SK-N-SH (cell line): ENCODE measurements at regions not wholly inside any gene's neighbourhood (a gene's known extent, or its start where the extent isn't known, plus 50 kb on each side); places are given as distances from the start of the nearest gene placed in this dataset.

Source experiments
- CTCF ChIA-PET: fragments of 300-600, 350-600 bp; formaldehyde crosslinking; extraction: SDS; loops from one replicate; lab custom pipeline; 2021; lab: Yijun Ruan, JAX
- POLR2A ChIA-PET: fragments of 350-600 bp; sonication (Branson Sonifier 250); formaldehyde crosslinking; extraction: SDS; loops from one replicate; lab custom pipeline; 2020; ENCODE audit warnings: antibody characterized with exemption, inconsistent platforms; lab: Yijun Ruan, JAX
- DNase-seq: peaks from one replicate; pipeline ENCODE4 v3.0.0; 2012
- H2AFZ ChIP-seq: fragments of 200-600 bp; sonication (generic); 2 replicates; pipeline ENCODE4 v1.8.1; 2016; ENCODE audit warnings: antibody characterized with exemption, mild to moderate bottlenecking, low read depth
- H3F3A ChIP-seq: fragments of 200-600 bp; sonication (generic); replicated peaks from 2 replicates; pipeline ENCODE3; 2016; ENCODE audit warnings: antibody characterized with exemption, mild to moderate bottlenecking; ENCODE audit not compliant: insufficient read depth
- H3K27ac ChIP-seq, 2 experiments: fragments of 200-500 bp in 1 of 2; fragments of 200-600 bp in 1 of 2; sonication (Bioruptor generic) in 1 of 2; sonication (generic), shearing (Covaris generic) in 1 of 2; 2 replicates each; pipeline versions ENCODE4 v1.5.1 to v1.6.1; 2014 to 2016; ENCODE audit warnings: low read depth in 2 of 2, inconsistent platforms in 1 of 2, low read length in 1 of 2, mild to moderate bottlenecking in 1 of 2, mixed read lengths in 1 of 2
- H3K27me3 ChIP-seq: fragments of 200-600 bp; sonication (generic), shearing (Covaris generic); 2 replicates; pipeline ENCODE4 v1.6.1; 2016; ENCODE audit warnings: mixed run types; ENCODE audit not compliant: insufficient read depth
- H3K36me3 ChIP-seq, 2 experiments: fragments of 200-500 bp in 1 of 2; fragments of 200-600 bp in 1 of 2; sonication (Bioruptor generic) in 1 of 2; sonication (generic) in 1 of 2; replicated peaks in 1 of 2; 2 replicates each; pipeline versions ENCODE3 to v1.5.1; 2014 to 2016; ENCODE audit warnings: low read length in 1 of 2, mild to moderate bottlenecking in 1 of 2; ENCODE audit not compliant: insufficient read depth in 2 of 2, control insufficient read depth in 1 of 2
- H3K4me1 ChIP-seq, 2 experiments: fragments of 200-500 bp in 1 of 2; fragments of 200-600 bp in 1 of 2; sonication (Bioruptor generic) in 1 of 2; sonication (generic), shearing (Covaris generic) in 1 of 2; 2 replicates each; pipeline versions ENCODE4 v1.5.1 to v1.6.1; 2014 to 2016; ENCODE audit warnings: low read depth in 1 of 2, low read length in 1 of 2, mixed run types in 1 of 2; ENCODE audit not compliant: insufficient read depth in 2 of 2, control insufficient read depth in 1 of 2
- H3K4me2 ChIP-seq: fragments of 200-600 bp; sonication (generic), shearing (Covaris generic); 2 replicates; pipeline ENCODE4 v1.6.1; 2017; ENCODE audit warnings: mixed run types
- H3K4me3 ChIP-seq, 2 experiments: fragments of 200-500 bp in 1 of 2; fragments of 200-600 bp in 1 of 2; sonication (Bioruptor generic) in 1 of 2; sonication (generic), shearing (Covaris generic) in 1 of 2; 2 replicates each; pipeline versions ENCODE4 v1.5.1 to v1.8.1; 2014 to 2016; ENCODE audit warnings: low read depth in 2 of 2, inconsistent platforms in 1 of 2, low read length in 1 of 2, mild to moderate bottlenecking in 1 of 2, mixed read lengths in 1 of 2, moderate library complexity in 1 of 2
- H3K79me2 ChIP-seq: fragments of 200-600 bp; sonication (generic); 2 replicates; pipeline ENCODE4 v1.8.1; 2017; ENCODE audit warnings: mild to moderate bottlenecking; ENCODE audit not compliant: insufficient read depth
- H3K9ac ChIP-seq: fragments of 200-600 bp; sonication (generic); 2 replicates; pipeline ENCODE4 v1.6.1; 2017; ENCODE audit warnings: mixed run types
- H3K9me2 ChIP-seq: fragments of 200-600 bp; sonication (generic); 2 replicates; pipeline ENCODE4 v1.6.1; 2017; ENCODE audit warnings: mixed run types
- H3K9me3 ChIP-seq: fragments of 200-600 bp; sonication (generic); 2 replicates; pipeline ENCODE4 v1.6.1; 2017; ENCODE audit warnings: mixed run types, mild to moderate bottlenecking, moderate library complexity
- H4K20me1 ChIP-seq: fragments of 200-600 bp; sonication (generic); 2 replicates; pipeline ENCODE4 v1.6.1; 2017; ENCODE audit warnings: mild to moderate bottlenecking, mixed run types; ENCODE audit not compliant: insufficient read depth
- CHD2 ChIP-seq: fragments of 150-350 bp; IDR thresholded peaks from 2 replicates; pipeline ENCODE4 v1.6.1; 2018; ENCODE audit warnings: low read length; ENCODE audit not compliant: partially characterized antibody
- ELF1 ChIP-seq: IDR thresholded peaks from 2 replicates; pipeline ENCODE4 v1.4.0; 2012
- EP300 ChIP-seq, 2 experiments: IDR thresholded peaks; 2 replicates each; pipeline versions ENCODE4 v1.4.0 to v1.6.1; 2012; ENCODE audit warnings: borderline replicate concordance in 1 of 2, low read depth in 1 of 2, low read length in 1 of 2
- EZH2phosphoT487 ChIP-seq: fragments of 200-600 bp; sonication (generic); IDR thresholded peaks from 2 replicates; pipeline ENCODE4 v1.6.1; 2017; ENCODE audit warnings: low read depth, mixed run types, mild to moderate bottlenecking, antibody characterized with exemption, moderate library complexity, borderline replicate concordance
- FOXJ3 ChIP-seq: sonication (generic); formaldehyde crosslinking; IDR thresholded peaks from 2 replicates; pipeline ENCODE4 v1.5.1; 2020; ENCODE audit warnings: mild to moderate bottlenecking, missing genetic modification reagents
- FOXM1 ChIP-seq: IDR thresholded peaks from 2 replicates; pipeline ENCODE4 v1.4.0; 2012; ENCODE audit warnings: low read depth, mild to moderate bottlenecking
- GABPA ChIP-seq: IDR thresholded peaks from 2 replicates; pipeline ENCODE4 v1.4.0; 2012; ENCODE audit warnings: low read depth, mild to moderate bottlenecking
- MXI1 ChIP-seq: IDR thresholded peaks from 2 replicates; pipeline ENCODE4 v1.6.1; 2012; ENCODE audit warnings: mild to moderate bottlenecking, low read depth, low read length, improper control_type of control experiment
- NRF1 ChIP-seq: IDR thresholded peaks from 2 replicates; pipeline ENCODE4 v1.6.1; 2012; ENCODE audit warnings: low read depth, mild to moderate bottlenecking, low read length
- POLR2AphosphoS5 ChIP-seq: IDR thresholded peaks from 2 replicates; pipeline ENCODE4 v1.6.1; 2012; ENCODE audit warnings: low read depth, low read length
- RAD21 ChIP-seq: IDR thresholded peaks from 2 replicates; pipeline ENCODE4 v1.6.1; 2012; ENCODE audit warnings: mild to moderate bottlenecking, low read length
- RCOR1 ChIP-seq: fragments of 150-350 bp; IDR thresholded peaks from 2 replicates; pipeline ENCODE4 v1.6.1; 2017; ENCODE audit warnings: antibody characterized with exemption, low read length
- RXRA ChIP-seq: IDR thresholded peaks from 2 replicates; pipeline ENCODE4 v1.4.0; 2012; ENCODE audit warnings: low read depth, mild to moderate bottlenecking, borderline replicate concordance
- SMC3 ChIP-seq: IDR thresholded peaks from 2 replicates; pipeline ENCODE4 v1.6.1; 2012; ENCODE audit warnings: low read depth, low read length, improper control_type of control experiment
- WGBS: methylation state at CpG from one replicate; pipeline ENCODE4 v1.1.6; 2017; ENCODE audit warnings: low lambda C conversion rate; 5-methylcytosine and 5-hydroxymethylcytosine counted together
- TF ChIP-seq, protein P1 (sequence below): IDR thresholded peaks from 2 replicates; pipeline ENCODE4 v1.4.0; 2012; ENCODE audit warnings: low read depth, borderline replicate concordance
- TF ChIP-seq, protein P2 (sequence below): fragments of 150-350 bp; IDR thresholded peaks from 2 replicates; pipeline ENCODE4 v1.6.1; 2017; ENCODE audit warnings: antibody characterized with exemption, low read length, low read depth, borderline replicate concordance
- TF ChIP-seq, protein P3 (sequence below): fragments of 150-350 bp; IDR thresholded peaks from 2 replicates; pipeline ENCODE4 v1.6.1; 2016; ENCODE audit warnings: mild to moderate bottlenecking, low read depth, low read length
- TF ChIP-seq, protein P4 (sequence below): IDR thresholded peaks from 2 replicates; pipeline ENCODE4; 2012

DNA sequence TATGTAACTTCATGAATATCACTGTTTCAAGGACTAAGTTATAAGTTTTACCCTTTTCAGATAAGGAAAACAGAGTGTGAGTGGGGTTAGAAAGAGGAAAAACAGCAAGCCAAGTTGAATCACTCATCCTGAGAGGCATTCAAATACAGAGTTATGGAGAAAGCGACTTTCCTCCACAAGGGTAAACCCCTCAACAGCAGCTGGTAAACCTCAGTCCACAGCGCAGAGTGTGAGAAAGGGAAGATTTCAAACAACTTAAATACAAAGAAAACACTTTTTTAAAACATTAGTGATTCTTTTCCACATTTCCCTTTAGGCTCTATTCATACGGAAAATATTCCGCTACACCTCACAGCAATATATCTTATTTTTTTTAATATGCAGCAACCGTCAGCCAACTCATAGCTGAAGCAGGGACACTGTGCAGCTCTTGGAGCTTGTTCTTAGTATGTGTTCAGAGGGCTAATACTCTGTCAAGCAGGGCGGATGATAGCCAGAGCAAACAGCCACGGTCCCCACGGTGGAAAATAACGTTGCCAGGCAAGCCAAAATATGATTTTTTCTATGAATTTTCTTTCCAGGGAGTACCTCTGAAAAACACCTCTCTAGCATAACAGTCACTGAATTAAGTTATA, 488.9 kb upstream of the FAT1 start:
- H3K4me1 ChIP-seq = no peaks in the 10 kb centered on the region
- H3K27ac ChIP-seq = no peak overlapping the region
- H3K9me2 ChIP-seq = no peaks in the 10 kb centered on the region
- no peaks in the 10 kb centered on the region for H3K79me2 ChIP-seq
- H3K4me2 ChIP-seq = no peak overlapping the region
- H3K36me3 ChIP-seq = no peaks in the 10 kb centered on the region
- H3K9me3 ChIP-seq = no peaks in the 10 kb centered on the region
- no peak for DNase-seq
- H3K4me3 ChIP-seq = no peak overlapping the region
- no peaks in the 10 kb centered on the region; the same call in 1 of the 2 replicates for H3K27me3 ChIP-seq
- ChIA-PET POLR2A (no interaction called here), CTCF (no interaction called here)
- no peaks in the 10 kb centered on the region for H3F3A ChIP-seq
- WGBS = 40% methylated on average over 9 of the region's 9 CpGs
- no peak overlapping the region for H3K9ac ChIP-seq
- TF ChIP-seq MXI1 = no peak
- TF ChIP-seq, protein P1, sequence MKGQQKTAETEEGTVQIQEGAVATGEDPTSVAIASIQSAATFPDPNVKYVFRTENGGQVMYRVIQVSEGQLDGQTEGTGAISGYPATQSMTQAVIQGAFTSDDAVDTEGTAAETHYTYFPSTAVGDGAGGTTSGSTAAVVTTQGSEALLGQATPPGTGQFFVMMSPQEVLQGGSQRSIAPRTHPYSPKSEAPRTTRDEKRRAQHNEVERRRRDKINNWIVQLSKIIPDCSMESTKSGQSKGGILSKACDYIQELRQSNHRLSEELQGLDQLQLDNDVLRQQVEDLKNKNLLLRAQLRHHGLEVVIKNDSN = no peak
- no peak for TF ChIP-seq POLR2AphosphoS5
- TF ChIP-seq, protein P2, sequence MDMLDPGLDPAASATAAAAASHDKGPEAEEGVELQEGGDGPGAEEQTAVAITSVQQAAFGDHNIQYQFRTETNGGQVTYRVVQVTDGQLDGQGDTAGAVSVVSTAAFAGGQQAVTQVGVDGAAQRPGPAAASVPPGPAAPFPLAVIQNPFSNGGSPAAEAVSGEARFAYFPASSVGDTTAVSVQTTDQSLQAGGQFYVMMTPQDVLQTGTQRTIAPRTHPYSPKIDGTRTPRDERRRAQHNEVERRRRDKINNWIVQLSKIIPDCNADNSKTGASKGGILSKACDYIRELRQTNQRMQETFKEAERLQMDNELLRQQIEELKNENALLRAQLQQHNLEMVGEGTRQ = no peak
- TF ChIP-seq NRF1 = no peak
- TF ChIP-seq CHD2 = no peak
- no peak for TF ChIP-seq EZH2phosphoT487
- TF ChIP-seq, protein P3, sequence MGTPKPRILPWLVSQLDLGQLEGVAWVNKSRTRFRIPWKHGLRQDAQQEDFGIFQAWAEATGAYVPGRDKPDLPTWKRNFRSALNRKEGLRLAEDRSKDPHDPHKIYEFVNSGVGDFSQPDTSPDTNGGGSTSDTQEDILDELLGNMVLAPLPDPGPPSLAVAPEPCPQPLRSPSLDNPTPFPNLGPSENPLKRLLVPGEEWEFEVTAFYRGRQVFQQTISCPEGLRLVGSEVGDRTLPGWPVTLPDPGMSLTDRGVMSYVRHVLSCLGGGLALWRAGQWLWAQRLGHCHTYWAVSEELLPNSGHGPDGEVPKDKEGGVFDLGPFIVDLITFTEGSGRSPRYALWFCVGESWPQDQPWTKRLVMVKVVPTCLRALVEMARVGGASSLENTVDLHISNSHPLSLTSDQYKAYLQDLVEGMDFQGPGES = no peak
- TF ChIP-seq ELF1 = no peak
- no peak for TF ChIP-seq FOXM1
- TF ChIP-seq RAD21 = no peak
- no peak for TF ChIP-seq RXRA
- TF ChIP-seq, protein P4, sequence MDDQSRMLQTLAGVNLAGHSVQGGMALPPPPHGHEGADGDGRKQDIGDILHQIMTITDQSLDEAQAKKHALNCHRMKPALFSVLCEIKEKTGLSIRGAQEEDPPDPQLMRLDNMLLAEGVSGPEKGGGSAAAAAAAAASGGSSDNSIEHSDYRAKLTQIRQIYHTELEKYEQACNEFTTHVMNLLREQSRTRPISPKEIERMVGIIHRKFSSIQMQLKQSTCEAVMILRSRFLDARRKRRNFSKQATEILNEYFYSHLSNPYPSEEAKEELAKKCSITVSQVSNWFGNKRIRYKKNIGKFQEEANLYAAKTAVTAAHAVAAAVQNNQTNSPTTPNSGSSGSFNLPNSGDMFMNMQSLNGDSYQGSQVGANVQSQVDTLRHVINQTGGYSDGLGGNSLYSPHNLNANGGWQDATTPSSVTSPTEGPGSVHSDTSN = no peak
- TF ChIP-seq RCOR1 = no peak
- no peak for TF ChIP-seq GABPA
- no peak for TF ChIP-seq SMC3
- TF ChIP-seq FOXJ3 (CRISPR knock-in tag) = no peak
- no peak for TF ChIP-seq EP300 (IDR thresholded peaks at IDR 0.05; ENCODE audit: borderline replicate concordance in 1 of 2, low read depth in 1 of 2, low read length in 1 of 2)
- no peak overlapping the region for H2AFZ ChIP-seq
- H4K20me1 ChIP-seq = no peaks in the 10 kb centered on the region
